WTC11 (cell line): ENCODE measurements at regions not wholly inside any gene's neighbourhood (a gene's known extent, or its start where the extent isn't known, plus 50 kb on each side); places are given as distances from the start of the nearest gene placed in this dataset.

Source experiments
- ATF2 ChIP-seq: sonication (generic); formaldehyde crosslinking; IDR thresholded peaks from 2 replicates; pipeline ENCODE4 v1.8.1; 2022; ENCODE audit warnings: low read depth, missing genetic modification reagents, borderline replicate concordance
- ATF3 ChIP-seq: sonication (generic); formaldehyde crosslinking; conservative IDR thresholded peaks from 2 replicates; pipeline ENCODE4 v1.8.1; 2022; ENCODE audit warnings: mild to moderate bottlenecking, missing genetic modification reagents
- CTCF ChIP-seq: fragments of 200-600 bp; IDR thresholded peaks from 2 replicates; pipeline ENCODE4 v1.8.0; 2022; ENCODE audit warnings: antibody characterized with exemption
- MYBL2 ChIP-seq: sonication (generic); formaldehyde crosslinking; IDR thresholded peaks from 2 replicates; pipeline ENCODE4 v1.8.1; 2023; ENCODE audit warnings: mild to moderate bottlenecking, moderate library complexity, missing genetic modification reagents

- TF ChIP-seq MYBL2 (CRISPR knock-in tag) (no peak), CTCF (no peak), ATF3 (CRISPR knock-in tag) (no peak), ATF2 (CRISPR knock-in tag) (no peak)
These were observed 95.2 kb upstream of the BTN3A2 start for GRCh38 chr6:26269531-26270485.
